Activated CD8-positive, alpha-beta T cell treated with anti-CD3 and anti-CD28 coated beads, Interleukin-2, amount 10 ng/mL, durations not matched to agents 7 days and 5 days (primary cell): ENCODE measurements at regions not wholly inside any gene's neighbourhood (a gene's known extent, or its start where the extent isn't known, plus 50 kb on each side); places are given as distances from the start of the nearest gene placed in this dataset.

ENCODE experiments used
- ATAC-seq: fragments of 150-1000 bp; cut with Tn5 transposase; one replicate; pipeline ENCODE4 v1.10.0; 2021; ENCODE audit warnings: moderate library complexity
- CTCF ChIA-PET: fragments of 350-600 bp; sonication (Branson Sonifier 250); formaldehyde crosslinking; loops from one replicate; lab custom pipeline; 2021; ENCODE audit warnings: antibody characterized with exemption; lab: Charles Lee
- POLR2A ChIA-PET: fragments of 350-600 bp; sonication (Branson Sonifier 250); formaldehyde crosslinking; loops from one replicate; lab custom pipeline; 2021; ENCODE audit warnings: antibody characterized with exemption; lab: Charles Lee
- DNase-seq: peaks from one replicate; pipeline ENCODE4 v3.0.0-alpha.2; 2020
- H3K27ac Mint-ChIP-seq: one replicate; pipeline ENCODE4 v1.8.0; 2021; ENCODE audit warnings: mild to moderate bottlenecking, mixed read lengths
- H3K27me3 Mint-ChIP-seq: one replicate; pipeline ENCODE4 v1.8.0; 2021; ENCODE audit warnings: low read depth, mixed read lengths
- H3K36me3 Mint-ChIP-seq: one replicate; pipeline ENCODE4 v1.8.0; 2021; ENCODE audit warnings: low read depth, mixed read lengths
- H3K4me1 Mint-ChIP-seq: one replicate; pipeline ENCODE4 v1.8.0; 2021; ENCODE audit warnings: low read depth, mixed read lengths
- H3K4me3 Mint-ChIP-seq: one replicate; pipeline ENCODE4 v1.8.0; 2021; ENCODE audit warnings: mild to moderate bottlenecking, mixed read lengths
- H3K9me3 Mint-ChIP-seq: one replicate; pipeline ENCODE4 v1.8.0; 2022; ENCODE audit warnings: mixed read lengths; ENCODE audit not compliant: insufficient read depth

DNA sequence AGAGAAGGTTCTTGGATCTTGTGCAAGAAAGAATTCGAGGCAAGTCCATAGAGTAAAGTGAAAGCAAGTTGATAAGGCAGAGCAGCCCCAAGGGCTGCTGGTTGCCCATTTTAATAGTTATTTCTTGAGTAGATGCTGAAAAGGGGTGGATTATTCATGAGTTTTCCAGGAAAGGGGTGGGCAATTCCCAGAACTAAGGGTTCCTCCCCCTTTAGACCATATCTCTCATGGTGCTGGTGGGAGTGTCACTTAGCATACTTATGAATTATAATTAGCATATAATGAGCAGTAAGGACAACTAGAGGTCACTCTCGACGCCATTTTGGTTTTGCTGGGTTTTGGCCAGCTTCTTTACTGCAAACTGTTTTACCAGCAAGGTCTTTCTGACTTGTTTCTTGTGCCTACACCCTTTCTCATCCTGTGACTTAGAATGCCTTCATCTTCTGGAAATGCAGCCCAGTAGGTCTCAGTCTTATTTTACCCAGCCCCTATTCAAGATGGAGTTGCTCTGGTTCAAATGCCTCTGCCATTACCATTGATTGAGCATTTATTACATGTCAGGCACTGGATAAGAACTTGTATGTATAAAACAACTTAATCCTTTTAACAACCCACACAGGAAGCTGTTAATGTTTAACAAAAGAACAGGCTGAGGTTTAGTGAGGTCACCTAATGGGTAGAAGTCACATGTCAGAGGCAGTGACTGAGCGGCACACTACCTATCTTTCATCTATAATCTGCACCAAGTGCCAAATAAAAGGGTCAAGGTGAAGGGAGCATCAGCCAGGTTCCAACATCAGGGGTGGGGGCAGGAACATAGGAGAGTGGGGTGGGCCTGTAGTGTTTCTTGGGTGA, 250.9 kb downstream of the ICOS start:
- POLR2A ChIA-PET, result no interaction called here
- H3K27ac Mint-ChIP-seq, result no peak overlapping the region
- H3K9me3 Mint-ChIP-seq, result no peaks in the 10 kb centered on the region
- H3K4me1 Mint-ChIP-seq, result peaks cover 12% of the 10 kb centered on the region
- CTCF ChIA-PET, result interaction anchor here (1.5 kb wide), 2 partner anchors 10 to 42 kb away, joined by 5 read pairs; no protein-coding TSS in a partner anchor
- H3K27me3 Mint-ChIP-seq, result peaks cover 17% of the 10 kb centered on the region
- H3K4me3 Mint-ChIP-seq, result no peak overlapping the region
- no peak for DNase-seq
- no peaks in the 10 kb centered on the region for H3K36me3 Mint-ChIP-seq
- ATAC-seq, result peak; percentile 44

DNA sequence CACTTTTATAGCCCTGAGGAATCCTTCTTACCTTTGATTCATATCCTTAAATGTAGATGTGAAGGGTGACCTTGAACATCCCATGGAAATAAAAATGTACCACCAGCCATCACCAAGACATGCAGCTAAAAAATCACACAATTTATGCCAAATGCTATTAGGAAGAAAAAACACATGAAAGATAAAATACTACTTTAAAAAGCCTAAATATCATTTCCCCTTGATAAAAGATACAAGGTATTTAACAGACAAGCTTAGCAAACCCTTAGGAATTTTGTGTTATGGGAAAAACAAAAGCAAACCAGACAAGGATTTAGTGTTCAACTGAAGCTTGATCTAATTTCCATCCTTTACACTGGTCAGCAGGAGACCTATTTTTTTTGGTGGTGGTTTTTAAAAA, 255.0 kb downstream of the ICOS start:
- DNase-seq (no peak), ATAC-seq (no peak)
- peaks cover 25% of the 10 kb centered on the region for H3K27me3 Mint-ChIP-seq
- peaks cover 10% of the 10 kb centered on the region for H3K4me1 Mint-ChIP-seq
- no peak overlapping the region for H3K27ac Mint-ChIP-seq
- no peaks in the 10 kb centered on the region for H3K9me3 Mint-ChIP-seq
- POLR2A ChIA-PET, result no interaction called here
- H3K4me3 Mint-ChIP-seq, result no peak overlapping the region
- no peaks in the 10 kb centered on the region for H3K36me3 Mint-ChIP-seq
- CTCF ChIA-PET, result interaction anchor here (1.3 to 1.9 kb wide), 3 partner anchors 14 to 46 kb away, joined by 4 to 10 read pairs (median 8); no protein-coding TSS in a partner anchor

DNA sequence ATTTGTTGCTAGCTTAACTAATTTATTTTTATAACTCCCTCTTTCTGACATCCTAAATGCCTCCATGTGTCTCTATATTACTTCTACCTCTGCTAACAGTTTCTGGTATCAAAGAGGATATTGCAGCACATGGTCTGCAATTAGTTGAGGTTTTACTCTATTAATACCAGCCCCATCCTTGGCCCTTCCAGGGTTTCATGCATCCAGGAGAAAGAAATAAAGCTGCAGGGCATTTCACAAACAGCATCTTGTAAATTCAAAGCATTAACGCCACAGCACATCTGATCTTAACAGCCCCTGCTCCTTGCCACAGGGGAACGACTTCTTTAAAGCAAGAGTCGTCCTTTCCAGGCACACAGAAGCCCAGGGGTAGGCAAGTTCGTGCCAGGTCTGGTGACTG, 258.9 kb downstream of the ICOS start:
- Mint-ChIP-seq H3K27me3 (peaks cover 27% of the 10 kb centered on the region), H3K4me3 (no peak overlapping the region), H3K4me1 (no peaks in the 10 kb centered on the region), H3K27ac (no peak overlapping the region), H3K9me3 (no peaks in the 10 kb centered on the region), H3K36me3 (no peaks in the 10 kb centered on the region)
- ChIA-PET POLR2A (no interaction called here), CTCF (interaction anchor here (3.5 kb wide), 1 partner anchor 18 kb away, joined by 10 read pairs; no protein-coding TSS in a partner anchor)
- ATAC-seq (no peak), DNase-seq (no peak)

DNA sequence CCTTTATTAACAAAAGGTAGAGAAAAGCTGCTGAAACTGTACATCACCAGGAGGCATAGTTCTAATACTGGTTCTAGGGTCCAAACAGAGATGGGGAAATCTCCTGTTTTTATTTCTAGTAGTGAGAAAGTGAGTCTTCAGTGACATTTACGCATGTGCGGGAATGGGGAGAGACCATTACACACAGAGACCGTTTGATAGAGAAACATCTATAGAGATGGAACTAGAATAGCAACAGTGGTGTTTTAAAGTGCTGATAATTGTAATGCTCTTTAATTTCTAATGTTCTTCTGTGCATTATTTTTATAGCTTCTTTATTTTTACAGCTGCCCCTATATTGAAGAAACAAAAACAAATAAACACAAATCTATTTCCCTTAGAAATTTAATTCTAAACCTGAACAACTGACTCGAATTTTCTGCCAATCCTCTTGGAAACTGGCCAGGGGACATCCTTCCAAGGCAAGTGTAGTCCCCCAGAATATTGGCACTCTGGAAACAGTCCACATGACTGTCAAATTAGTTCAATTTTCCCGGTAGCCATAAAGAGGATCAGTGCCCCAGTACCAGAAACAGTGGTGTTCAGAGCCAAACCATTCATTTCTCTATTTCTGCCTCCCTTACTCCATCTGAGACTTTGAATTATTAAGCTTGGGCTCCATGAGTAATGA, 260.9 kb downstream of the ICOS start:
- DNase-seq, result no peak
- no peak for ATAC-seq
- H3K9me3 Mint-ChIP-seq, result no peaks in the 10 kb centered on the region
- H3K4me3 Mint-ChIP-seq, result no peak overlapping the region
- peaks cover 25% of the 10 kb centered on the region for H3K27me3 Mint-ChIP-seq
- no peaks in the 10 kb centered on the region for H3K4me1 Mint-ChIP-seq
- ChIA-PET CTCF (interaction anchor here (3.5 kb wide), 1 partner anchor 20 kb away, joined by 10 read pairs; no protein-coding TSS in a partner anchor), POLR2A (no interaction called here)
- no peaks in the 10 kb centered on the region for H3K36me3 Mint-ChIP-seq
- no peak overlapping the region for H3K27ac Mint-ChIP-seq

DNA sequence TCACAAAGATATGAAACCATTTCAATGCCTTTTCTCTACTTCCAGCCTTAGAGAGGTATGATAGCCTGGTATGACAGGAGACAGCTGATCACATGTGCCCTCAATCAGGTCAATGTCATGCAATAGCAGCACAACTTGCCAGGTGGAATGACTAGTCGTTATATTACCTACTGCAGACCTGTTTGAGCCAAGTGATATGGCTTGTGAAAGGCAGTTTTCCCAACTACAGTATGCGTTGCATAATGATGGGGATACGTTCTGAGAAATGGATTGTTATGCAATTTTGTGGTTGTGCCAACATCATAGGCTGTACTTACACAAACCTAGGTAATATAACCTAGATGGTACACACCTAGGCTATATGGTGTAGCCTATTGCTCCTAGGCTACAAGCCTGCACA, 262.8 kb downstream of the ICOS start:
- Mint-ChIP-seq H3K36me3 (no peaks in the 10 kb centered on the region), H3K9me3 (no peaks in the 10 kb centered on the region), H3K4me3 (no peak overlapping the region), H3K27ac (no peak overlapping the region), H3K27me3 (peaks cover 15% of the 10 kb centered on the region), H3K4me1 (no peaks in the 10 kb centered on the region)
- DNase-seq (no peak), ATAC-seq (no peak)
- CTCF ChIA-PET, result no interaction called here
- POLR2A ChIA-PET, result no interaction called here

DNA sequence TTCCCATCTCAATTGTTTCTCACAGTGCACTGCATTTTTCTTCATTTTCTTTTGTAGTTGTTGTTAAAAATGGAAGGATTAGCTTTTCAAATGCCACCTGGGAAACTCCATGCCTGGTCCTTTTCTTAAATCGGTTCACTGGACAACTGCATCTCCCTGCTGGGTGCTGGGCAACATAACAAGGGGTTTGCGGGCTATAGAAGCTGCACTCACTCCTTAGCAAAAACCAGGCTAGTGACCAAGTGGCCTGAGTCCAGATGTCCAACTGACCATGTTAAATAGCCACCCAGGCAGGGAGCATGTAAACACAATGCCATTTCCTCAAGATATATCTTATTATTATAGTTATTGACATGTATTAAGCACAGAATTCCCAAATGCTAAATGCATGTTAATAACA, 264.9 kb downstream of the ICOS start:
- Mint-ChIP-seq H3K4me1 (no peaks in the 10 kb centered on the region), H3K36me3 (no peaks in the 10 kb centered on the region), H3K27ac (no peak overlapping the region), H3K4me3 (no peak overlapping the region), H3K27me3 (peaks cover 21% of the 10 kb centered on the region), H3K9me3 (no peaks in the 10 kb centered on the region)
- ChIA-PET POLR2A (no interaction called here), CTCF (interaction anchor here (1.2 kb wide), 1 partner anchor 24 kb away, joined by 5 read pairs; no protein-coding TSS in a partner anchor)
- DNase-seq (no peak), ATAC-seq (no peak)

DNA sequence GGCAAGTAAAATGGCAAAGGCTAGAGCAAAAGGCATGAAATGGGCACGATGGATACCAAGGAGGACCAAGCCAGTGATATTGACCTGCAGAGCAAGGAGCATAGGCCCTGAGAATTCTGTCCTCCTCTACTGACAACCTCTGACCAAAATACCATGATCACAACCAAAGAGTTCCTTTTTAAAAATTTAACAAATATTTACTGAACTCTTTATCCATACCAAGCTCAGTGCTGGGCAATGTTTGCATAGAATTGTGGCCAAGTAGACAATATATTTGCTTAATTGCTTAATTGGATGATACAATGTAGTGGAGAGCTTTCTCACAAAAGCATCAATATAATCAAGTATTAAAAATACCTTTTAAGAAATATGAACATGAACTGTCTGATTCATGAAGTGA, 265.7 kb downstream of the ICOS start:
- CTCF ChIA-PET, result no interaction called here
- H3K27me3 Mint-ChIP-seq, result peaks cover 21% of the 10 kb centered on the region
- no peaks in the 10 kb centered on the region for H3K36me3 Mint-ChIP-seq
- H3K27ac Mint-ChIP-seq, result no peak overlapping the region
- POLR2A ChIA-PET, result no interaction called here
- H3K9me3 Mint-ChIP-seq, result no peaks in the 10 kb centered on the region
- no peak overlapping the region for H3K4me3 Mint-ChIP-seq
- DNase-seq, result no peak
- ATAC-seq, result no peak
- H3K4me1 Mint-ChIP-seq, result no peaks in the 10 kb centered on the region

DNA sequence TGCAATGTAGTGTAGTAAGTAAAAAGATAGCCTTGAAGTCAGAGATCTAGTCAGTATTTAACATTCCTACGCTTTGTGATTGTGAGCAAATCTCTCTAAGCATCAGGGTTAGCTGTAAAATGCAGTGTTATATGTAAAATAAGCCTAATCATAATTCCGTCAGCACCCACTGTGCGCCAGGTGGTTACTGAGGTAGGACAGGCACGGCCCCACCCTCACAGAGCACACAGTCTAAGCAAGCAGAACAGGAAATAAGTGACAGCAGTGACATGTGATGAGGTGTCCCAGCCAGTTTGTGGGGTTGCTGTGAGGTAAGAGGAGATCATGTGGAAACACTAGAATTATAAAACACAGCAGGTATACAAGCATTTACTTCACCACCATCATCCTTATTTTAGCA, 267.1 kb downstream of the ICOS start:
- ChIA-PET CTCF (no interaction called here), POLR2A (no interaction called here)
- no peak overlapping the region for H3K4me3 Mint-ChIP-seq
- H3K27ac Mint-ChIP-seq, result no peak overlapping the region
- DNase-seq, result no peak
- ATAC-seq, result no peak
- H3K9me3 Mint-ChIP-seq, result no peaks in the 10 kb centered on the region
- H3K4me1 Mint-ChIP-seq, result no peaks in the 10 kb centered on the region
- H3K36me3 Mint-ChIP-seq, result no peaks in the 10 kb centered on the region
- peaks cover 24% of the 10 kb centered on the region for H3K27me3 Mint-ChIP-seq

DNA sequence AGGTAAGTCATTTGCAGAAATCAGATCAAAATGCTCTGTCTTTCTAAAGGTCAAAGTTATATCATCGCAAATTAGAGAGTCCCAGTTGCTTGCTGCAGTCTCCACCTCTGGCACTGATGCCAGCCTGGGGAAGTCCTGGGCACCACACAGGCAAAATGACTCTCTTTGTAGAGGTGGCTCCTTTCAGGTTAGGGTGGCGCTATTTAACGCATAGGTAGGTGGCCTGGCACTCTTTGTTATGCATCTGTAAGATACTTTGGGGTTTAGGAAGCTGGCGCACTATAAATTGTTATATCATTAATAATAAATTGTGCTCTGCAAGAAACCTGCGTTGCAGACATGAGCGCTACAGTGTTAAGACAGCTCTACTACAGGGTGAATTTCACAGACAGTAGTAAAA, 268.5 kb downstream of the ICOS start:
- H3K9me3 Mint-ChIP-seq, result no peaks in the 10 kb centered on the region
- peaks cover 28% of the 10 kb centered on the region for H3K27me3 Mint-ChIP-seq
- ChIA-PET POLR2A (no interaction called here), CTCF (no interaction called here)
- H3K4me3 Mint-ChIP-seq, result no peak overlapping the region
- ATAC-seq, result no peak
- H3K4me1 Mint-ChIP-seq, result no peaks in the 10 kb centered on the region
- no peak overlapping the region for H3K27ac Mint-ChIP-seq
- DNase-seq, result no peak
- no peaks in the 10 kb centered on the region for H3K36me3 Mint-ChIP-seq

DNA sequence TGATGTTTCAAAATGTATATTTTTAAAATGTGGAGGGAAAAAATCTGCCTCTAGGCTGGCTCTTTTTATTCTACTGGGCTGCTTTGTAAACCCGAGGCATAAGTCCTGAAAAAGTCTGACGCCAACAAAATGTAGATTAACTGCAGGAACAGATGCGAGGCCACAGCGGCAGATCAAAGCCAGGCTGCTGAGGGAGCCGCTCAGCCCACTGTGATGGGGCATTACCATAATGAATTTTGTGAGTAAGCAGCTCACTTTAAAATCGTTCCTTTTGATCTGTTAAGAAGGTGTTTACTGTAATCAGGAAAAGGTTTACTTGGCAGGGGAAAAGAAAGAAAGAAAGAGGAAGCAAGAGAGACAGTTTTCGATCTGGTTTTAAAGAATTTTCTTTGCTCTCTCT, 269.0 kb downstream of the ICOS start:
- no peak overlapping the region for H3K27ac Mint-ChIP-seq
- H3K4me3 Mint-ChIP-seq, result no peak overlapping the region
- H3K27me3 Mint-ChIP-seq, result peaks cover 31% of the 10 kb centered on the region
- no peaks in the 10 kb centered on the region for H3K9me3 Mint-ChIP-seq
- ChIA-PET CTCF (no interaction called here), POLR2A (no interaction called here)
- no peaks in the 10 kb centered on the region for H3K36me3 Mint-ChIP-seq
- H3K4me1 Mint-ChIP-seq, result no peaks in the 10 kb centered on the region
- ATAC-seq, result no peak
- DNase-seq, result no peak

DNA sequence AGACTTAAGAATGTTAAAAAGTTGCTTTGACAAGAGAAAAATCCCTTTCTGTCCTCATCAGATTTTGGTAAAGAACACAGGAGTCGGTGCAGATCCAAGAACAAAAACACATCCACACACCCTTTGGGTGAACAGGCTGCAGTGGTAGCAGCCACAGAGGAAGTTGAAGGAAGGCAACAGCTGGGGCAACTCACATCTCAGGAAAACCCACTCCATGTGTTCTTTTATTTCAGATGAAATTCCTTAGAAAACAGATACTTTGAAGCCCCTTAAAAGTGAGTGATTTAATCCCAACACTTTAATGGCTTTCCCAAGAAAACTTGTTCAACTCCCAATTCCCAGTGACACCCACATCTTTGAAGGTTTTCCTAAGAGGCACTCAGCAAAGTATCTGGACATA, 271.3 kb downstream of the ICOS start:
- DNase-seq (no peak), ATAC-seq (no peak)
- H3K27me3 Mint-ChIP-seq, result peaks cover 27% of the 10 kb centered on the region
- no peaks in the 10 kb centered on the region for H3K9me3 Mint-ChIP-seq
- no peak overlapping the region for H3K4me3 Mint-ChIP-seq
- H3K4me1 Mint-ChIP-seq, result no peaks in the 10 kb centered on the region
- H3K36me3 Mint-ChIP-seq, result no peaks in the 10 kb centered on the region
- H3K27ac Mint-ChIP-seq, result no peak overlapping the region
- ChIA-PET POLR2A (no interaction called here), CTCF (no interaction called here)

DNA sequence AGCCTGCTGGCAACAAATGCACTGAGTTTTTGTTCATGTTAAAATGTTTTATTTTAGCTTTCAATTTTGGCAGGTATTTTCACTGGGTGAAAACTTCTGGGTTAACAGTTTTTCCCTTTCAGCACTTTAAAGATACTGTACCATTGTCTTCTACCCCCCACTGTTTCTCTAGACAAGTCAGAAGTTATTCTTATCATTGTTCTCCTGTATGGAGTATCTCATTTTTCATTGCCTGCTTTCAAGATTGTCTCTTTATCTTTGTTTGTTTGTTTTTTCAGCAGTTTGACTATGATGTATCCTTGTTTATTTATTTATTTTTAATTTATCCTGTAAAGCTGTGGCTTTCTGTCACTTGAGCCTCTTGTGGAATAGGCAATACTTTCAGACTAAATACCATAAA, 277.0 kb downstream of the ICOS start:
- H3K36me3 Mint-ChIP-seq, result no peaks in the 10 kb centered on the region
- no peaks in the 10 kb centered on the region for H3K4me1 Mint-ChIP-seq
- H3K4me3 Mint-ChIP-seq, result no peak overlapping the region
- CTCF ChIA-PET, result no interaction called here
- no peak overlapping the region for H3K27ac Mint-ChIP-seq
- H3K27me3 Mint-ChIP-seq, result peaks cover 12% of the 10 kb centered on the region
- H3K9me3 Mint-ChIP-seq, result no peaks in the 10 kb centered on the region
- POLR2A ChIA-PET, result no interaction called here
- DNase-seq (no peak), ATAC-seq (no peak)
